ENCODE measurements at regions not wholly inside any gene's neighbourhood (a gene's known extent, or its start where the extent isn't known, plus 50 kb on each side); places are given as distances from the start of the nearest gene placed in this dataset.

DNA sequence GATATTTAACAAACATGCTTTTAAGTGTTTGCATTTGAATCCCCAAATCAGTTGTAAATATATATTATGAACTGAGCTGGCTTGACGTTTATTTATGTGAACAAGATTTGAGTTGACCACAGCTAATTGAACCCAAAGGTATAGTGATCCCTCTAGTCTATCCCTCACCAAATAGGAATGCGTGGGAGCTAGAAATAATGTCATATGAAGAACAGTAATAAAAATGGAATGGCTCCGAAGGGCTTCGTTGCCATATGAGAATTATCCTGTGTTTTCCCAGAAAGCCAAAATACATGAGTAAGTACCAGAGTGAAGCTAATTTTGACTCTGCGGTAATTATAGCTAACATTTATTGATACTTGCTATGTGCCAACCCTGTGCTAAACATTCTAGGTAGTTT lies 142.7 kb downstream of the ADCYAP1 start:
- no peak for TF ChIP-seq ZFX (IDR thresholded peaks at IDR 0.05; ENCODE audit: borderline replicate concordance)
- TF ChIP-seq, protein P1, sequence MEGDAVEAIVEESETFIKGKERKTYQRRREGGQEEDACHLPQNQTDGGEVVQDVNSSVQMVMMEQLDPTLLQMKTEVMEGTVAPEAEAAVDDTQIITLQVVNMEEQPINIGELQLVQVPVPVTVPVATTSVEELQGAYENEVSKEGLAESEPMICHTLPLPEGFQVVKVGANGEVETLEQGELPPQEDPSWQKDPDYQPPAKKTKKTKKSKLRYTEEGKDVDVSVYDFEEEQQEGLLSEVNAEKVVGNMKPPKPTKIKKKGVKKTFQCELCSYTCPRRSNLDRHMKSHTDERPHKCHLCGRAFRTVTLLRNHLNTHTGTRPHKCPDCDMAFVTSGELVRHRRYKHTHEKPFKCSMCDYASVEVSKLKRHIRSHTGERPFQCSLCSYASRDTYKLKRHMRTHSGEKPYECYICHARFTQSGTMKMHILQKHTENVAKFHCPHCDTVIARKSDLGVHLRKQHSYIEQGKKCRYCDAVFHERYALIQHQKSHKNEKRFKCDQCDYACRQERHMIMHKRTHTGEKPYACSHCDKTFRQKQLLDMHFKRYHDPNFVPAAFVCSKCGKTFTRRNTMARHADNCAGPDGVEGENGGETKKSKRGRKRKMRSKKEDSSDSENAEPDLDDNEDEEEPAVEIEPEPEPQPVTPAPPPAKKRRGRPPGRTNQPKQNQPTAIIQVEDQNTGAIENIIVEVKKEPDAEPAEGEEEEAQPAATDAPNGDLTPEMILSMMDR (IDR thresholded peaks at IDR 0.05): no peak

DNA sequence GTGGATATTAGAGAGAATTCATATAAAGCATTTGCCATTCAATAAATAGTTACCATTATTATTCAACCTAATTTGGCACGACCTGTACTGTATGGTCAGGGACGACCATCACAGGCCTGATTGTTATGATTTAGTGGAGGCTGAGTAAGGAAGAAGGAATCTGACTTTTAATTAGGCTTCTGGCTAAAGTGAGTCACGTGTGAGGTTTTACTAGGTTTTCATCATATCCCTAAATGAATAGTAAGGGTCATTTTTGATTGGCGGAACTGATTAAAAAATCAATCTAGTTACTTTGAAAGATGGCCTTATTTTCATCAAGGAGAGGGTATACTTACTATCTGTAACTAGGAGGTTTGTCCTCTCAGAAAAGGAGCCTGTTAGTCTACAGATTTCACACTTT lies 143.4 kb downstream of the ADCYAP1 start:
- H3K27ac ChIP-seq: no peak overlapping the region
- TF ChIP-seq, protein P1 (IDR thresholded peaks at IDR 0.05): no peak
- no peak for TF ChIP-seq ZFX (IDR thresholded peaks at IDR 0.05; ENCODE audit: borderline replicate concordance)

More for the DNA sequence above, 142.7 kb downstream of the ADCYAP1 start:
- no peak overlapping the region for H3K27ac ChIP-seq

DNA sequence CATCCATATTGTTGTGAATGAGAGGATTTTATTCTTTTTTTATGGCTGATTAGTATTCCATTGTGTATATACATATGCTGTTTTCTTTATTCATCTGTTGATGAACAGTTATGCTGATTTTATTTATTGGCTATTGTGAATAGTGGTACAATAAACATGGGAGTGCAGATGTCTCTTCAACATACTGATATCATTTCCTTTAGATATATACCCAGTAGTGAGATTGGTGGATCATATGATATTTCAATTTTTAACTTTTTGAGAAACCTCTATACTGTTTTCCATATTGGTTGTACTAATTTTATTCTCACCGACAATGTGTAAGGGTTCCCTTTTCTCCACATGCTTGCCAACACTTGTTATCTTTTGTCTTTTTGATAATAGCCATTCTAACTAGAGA lies 144.5 kb downstream of the ADCYAP1 start:
- H3K27ac ChIP-seq: no peak overlapping the region
- TF ChIP-seq, protein P1 (IDR thresholded peaks at IDR 0.05): no peak
- TF ChIP-seq ZFX (IDR thresholded peaks at IDR 0.05; ENCODE audit: borderline replicate concordance): no peak

DNA sequence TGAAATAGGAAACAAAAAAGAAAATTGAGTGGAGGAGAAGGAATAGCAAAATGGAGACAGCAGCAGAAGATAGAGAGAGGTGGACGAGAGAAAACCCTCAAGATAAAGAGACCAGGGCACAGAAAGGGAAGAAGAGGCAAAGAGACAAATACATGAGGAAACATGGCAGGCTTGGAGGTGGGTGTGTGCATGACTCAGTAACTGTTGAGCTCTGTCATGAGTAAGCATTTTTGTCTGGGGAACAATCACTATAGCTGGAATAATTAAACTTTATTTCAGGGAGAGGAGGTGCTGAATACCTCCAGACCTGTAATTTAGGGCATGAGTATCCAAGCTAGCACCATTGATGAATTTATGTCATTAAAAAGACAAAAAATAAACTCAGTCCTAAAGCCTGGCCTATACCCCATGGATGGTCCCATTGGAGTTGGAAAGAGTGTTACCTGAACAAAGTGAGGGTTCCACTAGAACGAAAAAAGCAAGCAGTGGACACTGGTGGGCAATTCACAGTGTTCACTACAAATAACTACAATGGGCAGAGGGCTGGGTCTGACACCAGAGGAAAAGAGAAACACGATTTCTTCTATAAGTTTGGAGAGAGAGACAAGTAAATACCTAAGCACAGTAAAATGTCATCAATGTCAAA lies 145.5 kb downstream of the ADCYAP1 start:
- H3K27ac ChIP-seq: no peak overlapping the region
- no peak for TF ChIP-seq ZFX (IDR thresholded peaks at IDR 0.05; ENCODE audit: borderline replicate concordance)
- TF ChIP-seq, protein P1 (IDR thresholded peaks at IDR 0.05): no peak

DNA sequence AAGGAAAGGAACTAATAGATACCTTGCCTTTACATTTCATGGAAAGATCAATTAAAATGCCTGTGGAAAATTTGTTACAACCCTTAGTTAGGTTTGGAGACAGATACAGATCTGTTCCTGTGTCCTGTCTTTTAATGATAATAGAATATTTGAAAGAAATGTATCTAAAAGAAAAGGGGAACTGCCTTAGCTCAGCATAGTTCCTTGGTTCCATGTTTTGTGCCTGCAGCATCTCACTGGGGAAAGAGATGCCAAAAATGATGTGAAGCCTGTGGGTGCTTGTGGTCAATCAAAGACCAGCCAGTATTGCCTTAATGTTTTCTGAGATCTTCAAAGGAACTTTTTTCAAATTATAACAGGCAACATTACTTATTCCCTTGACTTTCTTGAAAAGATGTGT lies 147.6 kb downstream of the ADCYAP1 start:
- TF ChIP-seq ZFX (IDR thresholded peaks at IDR 0.05; ENCODE audit: borderline replicate concordance): no peak
- TF ChIP-seq, protein P1 (IDR thresholded peaks at IDR 0.05): no peak
- no peak overlapping the region for H3K27ac ChIP-seq

DNA sequence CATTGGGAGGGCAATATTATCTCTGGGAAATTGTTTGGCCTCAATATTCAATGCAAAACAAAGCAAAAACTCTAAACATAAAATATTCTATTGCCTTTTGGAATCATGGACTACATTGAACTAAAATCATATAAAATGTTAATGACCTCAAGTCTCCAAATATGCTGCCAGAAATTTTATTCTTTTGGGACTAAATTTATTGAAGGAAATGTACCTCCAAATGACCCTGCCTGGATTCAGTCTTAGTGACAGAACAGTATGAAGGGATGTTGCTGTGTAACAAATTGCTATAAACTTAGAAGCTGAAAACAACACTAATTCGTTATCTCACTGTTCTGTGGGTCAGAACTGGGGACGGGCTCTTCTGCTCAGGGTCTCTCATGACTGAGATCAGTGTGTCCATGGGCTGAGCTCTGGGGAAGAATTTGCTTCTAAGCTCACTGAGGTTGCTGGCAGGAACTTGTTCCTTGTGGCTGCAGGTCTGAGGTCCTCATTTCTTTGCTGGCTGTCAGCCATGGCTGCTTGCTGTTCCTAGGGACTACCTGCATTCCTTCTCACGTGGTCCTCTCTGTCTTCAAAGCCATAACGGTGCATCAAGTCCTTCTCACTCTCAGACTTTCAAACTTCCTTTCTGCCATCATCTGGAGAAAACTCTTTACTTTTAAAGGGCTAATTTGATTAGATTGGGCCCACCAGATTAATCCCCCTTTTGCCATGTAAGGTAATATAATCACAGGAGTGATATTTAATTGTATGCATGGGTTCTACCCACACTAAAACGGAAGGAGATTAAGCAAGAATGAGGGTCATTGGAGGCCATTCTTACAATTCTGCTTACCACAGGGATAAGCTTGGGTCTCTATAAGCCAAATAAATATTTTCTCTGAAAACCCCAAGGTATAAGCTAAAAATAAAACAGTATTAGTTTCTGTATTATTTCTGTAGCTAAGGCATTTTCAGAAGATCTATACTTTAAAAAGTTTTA lies 149.0 kb downstream of the ADCYAP1 start:
- H3K27ac ChIP-seq: no peak overlapping the region
- TF ChIP-seq, protein P1 (IDR thresholded peaks at IDR 0.05): no peak
- TF ChIP-seq ZFX (IDR thresholded peaks at IDR 0.05; ENCODE audit: borderline replicate concordance): no peak

DNA sequence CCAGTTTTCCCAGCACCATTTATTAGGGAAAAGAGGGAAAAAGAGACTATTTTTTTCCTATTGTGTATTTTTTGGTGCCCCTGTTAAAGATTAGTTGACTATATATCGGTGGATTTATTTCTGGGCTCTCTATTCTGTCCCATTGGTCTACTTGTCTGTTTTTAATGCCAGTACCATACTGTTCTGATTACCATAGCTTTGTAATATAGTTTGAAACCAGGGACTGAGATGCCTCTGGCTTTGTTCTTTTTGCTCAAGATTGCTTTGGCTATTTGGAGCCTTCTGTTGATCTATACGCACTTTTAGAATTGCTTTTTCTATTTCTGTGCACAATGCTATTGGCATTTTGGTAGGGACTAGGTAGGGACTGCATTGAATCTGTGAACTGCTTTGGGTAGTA lies 151.7 kb downstream of the ADCYAP1 start:
- TF ChIP-seq ZFX (IDR thresholded peaks at IDR 0.05; ENCODE audit: borderline replicate concordance): no peak
- TF ChIP-seq, protein P1 (IDR thresholded peaks at IDR 0.05): no peak
- no peak overlapping the region for H3K27ac ChIP-seq

Measured in 22Rv1 (cell line).